ENCODE measurements at regions not wholly inside any gene's neighbourhood (a gene's known extent, or its start where the extent isn't known, plus 50 kb on each side); places are given as distances from the start of the nearest gene placed in this dataset.

GRCh38 chr15:89401631-89402517 lies 67.2 kb upstream of the POLG start:
- Histone ChIP-seq H3K9ac (ENCODE audit: insufficient read length) (no peak overlapping the region), H3K36me3 (ENCODE audit: insufficient read depth, low read length) (no peaks in the 10 kb centered on the region; the same call in 1 of the 2 replicates), H3K4me3 (peak overlapping the region; percentile 88), H3K27ac (0 out of 2 replicates have a peak overlapping the region, but pooled peaks have one; percentile 32), H3K9me3 (ENCODE audit: low read depth, low read length) (no peaks in the 10 kb centered on the region)
- TF ChIP-seq POLR2AphosphoS5 (IDR thresholded peaks at IDR 0.05; ENCODE audit: borderline replicate concordance, low read depth, low read length) (no peak), FOXP2 (optimal IDR thresholded peaks at IDR 0.05; ENCODE audit: control extremely low read depth, extremely low read length, insufficient read depth) (no peak), EZH2 (IDR thresholded peaks at IDR 0.05) (no peak)
- DNase-seq (ENCODE audit: low read depth, low spot score), result no peak

DNA sequence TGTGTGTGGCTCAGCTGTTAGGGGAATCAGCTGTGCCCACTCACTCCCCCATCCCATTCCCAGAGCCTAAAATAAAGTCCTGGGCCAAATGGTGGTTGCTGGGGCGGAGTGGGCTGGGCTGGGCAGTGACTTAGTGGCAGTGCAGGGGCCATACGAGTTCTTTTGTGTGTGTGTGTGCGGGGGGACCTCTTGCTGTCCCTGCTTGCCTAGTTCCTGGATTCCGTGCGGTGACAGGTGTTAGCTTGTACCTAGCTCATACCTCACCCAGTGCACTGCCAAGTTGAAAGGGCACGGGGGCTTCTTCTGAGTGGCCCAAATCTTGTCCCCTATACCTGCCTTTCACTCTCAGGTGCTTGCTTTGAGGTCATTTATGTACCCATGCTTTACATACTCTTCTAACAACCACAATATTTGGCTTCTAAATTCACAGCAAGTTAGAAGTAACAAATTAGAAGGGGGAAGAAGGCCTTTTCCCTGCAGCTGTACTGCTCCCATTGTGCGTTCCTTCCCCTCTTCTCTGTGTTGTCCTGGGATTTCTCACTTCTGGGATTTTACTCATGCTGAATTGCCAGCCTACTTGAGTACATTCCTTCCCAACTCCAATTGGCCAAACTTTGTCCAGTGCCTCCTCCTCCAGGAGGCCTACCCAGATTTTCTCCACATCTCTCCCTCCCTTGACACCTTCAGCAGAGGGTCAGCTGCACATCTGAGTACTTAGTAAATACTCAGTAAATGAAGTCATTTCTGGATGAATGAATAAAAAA lies 66.3 kb upstream of the POLG start:
- Histone ChIP-seq H3K4me3 (peak overlapping the region; percentile 88), H3K36me3 (ENCODE audit: insufficient read depth, low read length) (peaks cover 5% of the 10 kb centered on the region), H3K27ac (peak overlapping the region; percentile 76; the same call in 1 of the 2 replicates), H3K9me3 (ENCODE audit: low read depth, low read length) (no peaks in the 10 kb centered on the region), H3K9ac (ENCODE audit: insufficient read length) (peak overlapping the region; percentile 85)
- no peak for TF ChIP-seq EZH2 (IDR thresholded peaks at IDR 0.05)
- DNase-seq (ENCODE audit: low read depth, low spot score), result no peak

- DNase-seq (ENCODE audit: low read depth, low spot score), result no peak
- Histone ChIP-seq H3K4me3 (peak overlapping the region; percentile 88), H3K9ac (ENCODE audit: insufficient read length) (peak overlapping the region; percentile 85)
Measured at GRCh38 chr15:89400116-89400781, 65.6 kb upstream of the POLG start.

GRCh38 chr15:89399238-89400115 lies 64.9 kb upstream of the POLG start:
- no peak for TF ChIP-seq EZH2 (IDR thresholded peaks at IDR 0.05)
- TF ChIP-seq POLR2AphosphoS5 (IDR thresholded peaks at IDR 0.05; ENCODE audit: borderline replicate concordance, low read depth, low read length), result peak; percentile 27; the same call in 1 of the 2 replicates
- H3K27ac ChIP-seq, result peak overlapping the region; percentile 76
- H3K36me3 ChIP-seq (ENCODE audit: insufficient read depth, low read length), result peaks cover 20% of the 10 kb centered on the region
- H3K9me3 ChIP-seq (ENCODE audit: low read depth, low read length), result no peaks in the 10 kb centered on the region
- H3K4me3 ChIP-seq, result peak overlapping the region; percentile 88
- no peak for DNase-seq (ENCODE audit: low read depth, low spot score)
- H3K9ac ChIP-seq (ENCODE audit: insufficient read length), result peak overlapping the region; percentile 85

More at GRCh38 chr15:89400116-89400781, 65.6 kb upstream of the POLG start:
- no peaks in the 10 kb centered on the region for H3K9me3 ChIP-seq (ENCODE audit: low read depth, low read length)
- TF ChIP-seq EZH2 (IDR thresholded peaks at IDR 0.05), result no peak
- peaks cover 12% of the 10 kb centered on the region for H3K36me3 ChIP-seq (ENCODE audit: insufficient read depth, low read length)
- peak overlapping the region; percentile 76; the same call in 1 of the 2 replicates for H3K27ac ChIP-seq

DNA sequence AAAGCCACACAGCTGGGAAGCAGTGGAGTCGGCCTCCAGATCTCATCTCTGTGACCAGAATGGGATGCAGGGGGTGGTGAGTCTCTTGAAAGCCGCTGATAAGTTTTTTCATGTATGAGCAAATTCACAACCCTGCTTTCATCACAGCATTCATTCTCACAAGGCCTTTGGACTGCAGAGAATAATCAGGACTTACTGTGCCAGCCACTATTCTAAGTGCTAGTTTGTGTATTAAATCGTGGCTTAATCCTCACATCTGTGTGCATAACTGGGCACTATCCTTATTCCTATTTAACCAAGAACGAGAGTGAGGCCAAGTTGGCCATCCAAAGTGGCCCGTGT lies 64.2 kb upstream of the POLG start:
- no peaks in the 10 kb centered on the region for H3K9me3 ChIP-seq (ENCODE audit: low read depth, low read length)
- peak overlapping the region; percentile 76 for H3K27ac ChIP-seq
- H3K9ac ChIP-seq (ENCODE audit: insufficient read length), result peak overlapping the region; percentile 85
- TF ChIP-seq POLR2AphosphoS5 (IDR thresholded peaks at IDR 0.05; ENCODE audit: borderline replicate concordance, low read depth, low read length) (no peak), FOXP2 (optimal IDR thresholded peaks at IDR 0.05; ENCODE audit: control extremely low read depth, extremely low read length, insufficient read depth) (no peak), EZH2 (IDR thresholded peaks at IDR 0.05) (no peak)
- DNase-seq (ENCODE audit: low read depth, low spot score), result no peak
- H3K4me3 ChIP-seq, result peak overlapping the region; percentile 88
- peaks cover 26% of the 10 kb centered on the region for H3K36me3 ChIP-seq (ENCODE audit: insufficient read depth, low read length)

- no peaks in the 10 kb centered on the region for H3K9me3 ChIP-seq (ENCODE audit: low read depth, low read length)
- H3K36me3 ChIP-seq (ENCODE audit: insufficient read depth, low read length), result peaks cover 38% of the 10 kb centered on the region
- no peak for DNase-seq (ENCODE audit: low read depth, low spot score)
- H3K9ac ChIP-seq (ENCODE audit: insufficient read length), result no peak overlapping the region
- no peak overlapping the region for H3K4me3 ChIP-seq
- H3K27ac ChIP-seq, result peak overlapping the region; percentile 76
- TF ChIP-seq FOXP2 (optimal IDR thresholded peaks at IDR 0.05; ENCODE audit: control extremely low read depth, extremely low read length, insufficient read depth) (no peak), EZH2 (IDR thresholded peaks at IDR 0.05) (no peak), POLR2AphosphoS5 (IDR thresholded peaks at IDR 0.05; ENCODE audit: borderline replicate concordance, low read depth, low read length) (no peak)
Measured at GRCh38 chr15:89397653-89398023, 63.0 kb upstream of the POLG start.

DNA sequence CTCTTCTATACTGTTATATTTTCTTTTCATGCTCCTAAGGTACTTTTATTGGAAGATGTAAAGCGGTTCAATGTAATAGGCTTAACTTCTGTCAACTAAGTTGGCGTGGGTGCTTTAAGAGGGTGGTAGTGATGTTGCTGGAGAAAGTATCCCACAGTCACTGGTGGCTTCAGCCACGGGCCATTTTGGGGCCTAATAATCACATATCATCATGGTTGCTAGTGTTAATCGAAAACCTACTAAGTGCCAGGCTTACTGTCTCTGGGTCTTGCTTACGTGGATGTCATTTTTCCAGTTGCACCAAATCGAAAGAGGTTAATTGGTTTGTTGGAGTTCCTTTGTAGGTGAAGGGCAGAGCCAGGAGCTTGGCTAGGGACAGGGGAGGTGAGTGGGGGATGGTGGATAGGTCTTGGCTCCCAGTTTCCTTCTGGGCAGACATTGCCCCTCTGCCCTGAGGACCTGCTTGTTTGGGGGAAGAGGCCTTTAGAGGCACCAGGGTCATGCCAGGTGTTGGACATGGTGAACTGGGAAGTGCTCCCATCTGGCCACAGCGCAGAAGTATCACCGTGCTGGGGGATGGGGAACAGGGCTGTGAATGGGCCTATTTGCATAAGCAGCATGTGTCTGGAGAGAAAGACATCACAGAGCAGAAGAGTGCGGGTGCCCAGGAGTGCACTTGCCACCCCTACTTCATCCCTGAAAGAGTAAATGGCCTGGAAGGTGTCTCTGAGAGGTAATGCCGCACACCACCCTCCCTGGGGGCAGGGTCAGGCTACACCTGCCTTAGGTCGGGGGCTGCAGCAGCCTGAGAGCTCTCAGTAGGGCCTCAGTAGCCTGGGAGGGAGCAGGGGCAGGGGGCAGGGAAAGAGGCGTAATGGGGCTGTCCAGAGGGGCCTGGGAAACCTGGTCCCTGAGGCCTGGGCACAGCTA lies 62.4 kb upstream of the POLG start:
- Histone ChIP-seq H3K36me3 (ENCODE audit: insufficient read depth, low read length) (peaks cover 44% of the 10 kb centered on the region), H3K4me3 (no peak overlapping the region), H3K9ac (ENCODE audit: insufficient read length) (no peak overlapping the region), H3K9me3 (ENCODE audit: low read depth, low read length) (no peaks in the 10 kb centered on the region), H3K27ac (peak overlapping the region; percentile 90)
- no peak for DNase-seq (ENCODE audit: low read depth, low spot score)
- TF ChIP-seq FOXP2 (optimal IDR thresholded peaks at IDR 0.05; ENCODE audit: control extremely low read depth, extremely low read length, insufficient read depth) (no peak), EZH2 (IDR thresholded peaks at IDR 0.05) (no peak), POLR2AphosphoS5 (IDR thresholded peaks at IDR 0.05; ENCODE audit: borderline replicate concordance, low read depth, low read length) (no peak)

All from SK-N-MC (cell line).